ENCODE measurements at regions not wholly inside any gene's neighbourhood (a gene's known extent, or its start where the extent isn't known, plus 50 kb on each side); places are given as distances from the start of the nearest gene placed in this dataset.

DNA sequence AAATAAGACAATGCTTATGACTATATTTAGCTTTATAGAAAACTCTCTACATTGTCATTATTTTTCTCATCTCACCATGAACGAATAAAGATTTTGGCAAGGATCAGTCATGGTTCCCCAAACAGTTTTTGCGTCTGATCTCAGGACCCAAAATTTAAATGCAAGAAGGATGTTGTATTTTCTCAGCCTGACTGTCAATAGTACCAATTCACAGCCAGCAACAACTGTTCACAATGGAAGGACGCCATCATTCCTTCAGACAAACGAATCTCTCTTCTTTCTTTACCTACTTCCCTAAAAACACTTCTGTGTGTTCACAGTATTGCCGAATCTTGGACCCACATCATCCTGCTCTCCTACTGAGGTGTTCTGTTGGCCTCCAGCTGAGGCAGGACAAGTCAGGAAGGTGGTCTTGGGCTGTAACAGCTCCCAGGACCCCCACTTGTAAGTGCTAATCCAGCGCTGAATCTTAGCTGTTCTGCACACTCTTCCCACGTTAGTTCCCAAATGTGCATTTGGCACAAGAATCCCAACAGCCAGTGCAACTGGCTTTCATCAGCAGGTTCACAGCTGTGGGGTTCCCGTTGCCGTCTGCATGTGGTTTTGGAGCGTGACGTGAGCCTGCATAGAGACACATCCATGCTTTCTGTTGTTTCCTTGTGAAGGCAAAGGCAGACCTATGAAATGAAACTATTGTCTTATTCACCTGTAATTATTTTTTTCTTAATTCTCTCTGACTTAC, 600.0 kb downstream of the QKI start:
- TF ChIP-seq, protein P1, sequence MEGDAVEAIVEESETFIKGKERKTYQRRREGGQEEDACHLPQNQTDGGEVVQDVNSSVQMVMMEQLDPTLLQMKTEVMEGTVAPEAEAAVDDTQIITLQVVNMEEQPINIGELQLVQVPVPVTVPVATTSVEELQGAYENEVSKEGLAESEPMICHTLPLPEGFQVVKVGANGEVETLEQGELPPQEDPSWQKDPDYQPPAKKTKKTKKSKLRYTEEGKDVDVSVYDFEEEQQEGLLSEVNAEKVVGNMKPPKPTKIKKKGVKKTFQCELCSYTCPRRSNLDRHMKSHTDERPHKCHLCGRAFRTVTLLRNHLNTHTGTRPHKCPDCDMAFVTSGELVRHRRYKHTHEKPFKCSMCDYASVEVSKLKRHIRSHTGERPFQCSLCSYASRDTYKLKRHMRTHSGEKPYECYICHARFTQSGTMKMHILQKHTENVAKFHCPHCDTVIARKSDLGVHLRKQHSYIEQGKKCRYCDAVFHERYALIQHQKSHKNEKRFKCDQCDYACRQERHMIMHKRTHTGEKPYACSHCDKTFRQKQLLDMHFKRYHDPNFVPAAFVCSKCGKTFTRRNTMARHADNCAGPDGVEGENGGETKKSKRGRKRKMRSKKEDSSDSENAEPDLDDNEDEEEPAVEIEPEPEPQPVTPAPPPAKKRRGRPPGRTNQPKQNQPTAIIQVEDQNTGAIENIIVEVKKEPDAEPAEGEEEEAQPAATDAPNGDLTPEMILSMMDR (conservative IDR thresholded peaks at IDR 0.05; ENCODE audit: low read length), result no peak
- no peak for TF ChIP-seq EZH2phosphoT487 (IDR thresholded peaks at IDR 0.05; ENCODE audit: borderline replicate concordance)
